ENCODE measurements at regions not wholly inside any gene's neighbourhood (a gene's known extent, or its start where the extent isn't known, plus 50 kb on each side); places are given as distances from the start of the nearest gene placed in this dataset.

DNA sequence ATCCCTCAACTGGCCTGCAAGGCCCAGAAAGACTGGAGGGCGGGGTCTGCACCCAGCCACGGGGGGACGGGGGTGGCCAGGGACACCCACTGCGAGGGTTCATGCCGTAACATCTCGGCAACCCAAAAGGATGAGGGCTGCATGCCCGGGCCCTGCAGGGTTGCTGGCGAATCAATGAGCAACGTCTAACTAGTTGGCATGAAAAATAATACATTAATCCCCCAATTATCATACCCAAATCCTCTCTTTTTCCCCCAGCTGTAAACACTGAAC is 232.2 kb downstream of the TUBA3C start:
- TF ChIP-seq CTCF (conservative IDR thresholded peaks at IDR 0.05) (no peak), ZFX (IDR thresholded peaks at IDR 0.05) (no peak)
